SK-N-SH (cell line): ENCODE measurements at regions not wholly inside any gene's neighbourhood (a gene's known extent, or its start where the extent isn't known, plus 50 kb on each side); places are given as distances from the start of the nearest gene placed in this dataset.

Source experiments
- CTCF ChIA-PET: fragments of 300-600, 350-600 bp; formaldehyde crosslinking; extraction: SDS; loops from one replicate; lab custom pipeline; 2021; lab: Yijun Ruan, JAX
- POLR2A ChIA-PET: fragments of 350-600 bp; sonication (Branson Sonifier 250); formaldehyde crosslinking; extraction: SDS; loops from one replicate; lab custom pipeline; 2020; ENCODE audit warnings: antibody characterized with exemption, inconsistent platforms; lab: Yijun Ruan, JAX
- DNase-seq: peaks from one replicate; pipeline ENCODE4 v3.0.0; 2012
- H2AFZ ChIP-seq: fragments of 200-600 bp; sonication (generic); 2 replicates; pipeline ENCODE4 v1.8.1; 2016; ENCODE audit warnings: antibody characterized with exemption, mild to moderate bottlenecking, low read depth
- H3F3A ChIP-seq: fragments of 200-600 bp; sonication (generic); replicated peaks from 2 replicates; pipeline ENCODE3; 2016; ENCODE audit warnings: antibody characterized with exemption, mild to moderate bottlenecking; ENCODE audit not compliant: insufficient read depth
- H3K27ac ChIP-seq, 2 experiments: fragments of 200-500 bp in 1 of 2; fragments of 200-600 bp in 1 of 2; sonication (Bioruptor generic) in 1 of 2; sonication (generic), shearing (Covaris generic) in 1 of 2; 2 replicates each; pipeline versions ENCODE4 v1.5.1 to v1.6.1; 2014 to 2016; ENCODE audit warnings: low read depth in 2 of 2, inconsistent platforms in 1 of 2, low read length in 1 of 2, mild to moderate bottlenecking in 1 of 2, mixed read lengths in 1 of 2
- H3K27me3 ChIP-seq: fragments of 200-600 bp; sonication (generic), shearing (Covaris generic); 2 replicates; pipeline ENCODE4 v1.6.1; 2016; ENCODE audit warnings: mixed run types; ENCODE audit not compliant: insufficient read depth
- H3K36me3 ChIP-seq, 2 experiments: fragments of 200-500 bp in 1 of 2; fragments of 200-600 bp in 1 of 2; sonication (Bioruptor generic) in 1 of 2; sonication (generic) in 1 of 2; replicated peaks in 1 of 2; 2 replicates each; pipeline versions ENCODE3 to v1.5.1; 2014 to 2016; ENCODE audit warnings: low read length in 1 of 2, mild to moderate bottlenecking in 1 of 2; ENCODE audit not compliant: insufficient read depth in 2 of 2, control insufficient read depth in 1 of 2
- H3K4me1 ChIP-seq, 2 experiments: fragments of 200-500 bp in 1 of 2; fragments of 200-600 bp in 1 of 2; sonication (Bioruptor generic) in 1 of 2; sonication (generic), shearing (Covaris generic) in 1 of 2; 2 replicates each; pipeline versions ENCODE4 v1.5.1 to v1.6.1; 2014 to 2016; ENCODE audit warnings: low read depth in 1 of 2, low read length in 1 of 2, mixed run types in 1 of 2; ENCODE audit not compliant: insufficient read depth in 2 of 2, control insufficient read depth in 1 of 2
- H3K4me2 ChIP-seq: fragments of 200-600 bp; sonication (generic), shearing (Covaris generic); 2 replicates; pipeline ENCODE4 v1.6.1; 2017; ENCODE audit warnings: mixed run types
- H3K4me3 ChIP-seq, 2 experiments: fragments of 200-500 bp in 1 of 2; fragments of 200-600 bp in 1 of 2; sonication (Bioruptor generic) in 1 of 2; sonication (generic), shearing (Covaris generic) in 1 of 2; 2 replicates each; pipeline versions ENCODE4 v1.5.1 to v1.8.1; 2014 to 2016; ENCODE audit warnings: low read depth in 2 of 2, inconsistent platforms in 1 of 2, low read length in 1 of 2, mild to moderate bottlenecking in 1 of 2, mixed read lengths in 1 of 2, moderate library complexity in 1 of 2
- H3K79me2 ChIP-seq: fragments of 200-600 bp; sonication (generic); 2 replicates; pipeline ENCODE4 v1.8.1; 2017; ENCODE audit warnings: mild to moderate bottlenecking; ENCODE audit not compliant: insufficient read depth
- H3K9ac ChIP-seq: fragments of 200-600 bp; sonication (generic); 2 replicates; pipeline ENCODE4 v1.6.1; 2017; ENCODE audit warnings: mixed run types
- H3K9me2 ChIP-seq: fragments of 200-600 bp; sonication (generic); 2 replicates; pipeline ENCODE4 v1.6.1; 2017; ENCODE audit warnings: mixed run types
- H3K9me3 ChIP-seq: fragments of 200-600 bp; sonication (generic); 2 replicates; pipeline ENCODE4 v1.6.1; 2017; ENCODE audit warnings: mixed run types, mild to moderate bottlenecking, moderate library complexity
- H4K20me1 ChIP-seq: fragments of 200-600 bp; sonication (generic); 2 replicates; pipeline ENCODE4 v1.6.1; 2017; ENCODE audit warnings: mild to moderate bottlenecking, mixed run types; ENCODE audit not compliant: insufficient read depth
- CHD2 ChIP-seq: fragments of 150-350 bp; IDR thresholded peaks from 2 replicates; pipeline ENCODE4 v1.6.1; 2018; ENCODE audit warnings: low read length; ENCODE audit not compliant: partially characterized antibody
- ELF1 ChIP-seq: IDR thresholded peaks from 2 replicates; pipeline ENCODE4 v1.4.0; 2012
- FOSL2 ChIP-seq: IDR thresholded peaks from 2 replicates; pipeline ENCODE4 v1.4.0; 2012; ENCODE audit warnings: low read depth, mild to moderate bottlenecking, moderate library complexity, borderline replicate concordance
- FOXJ3 ChIP-seq: sonication (generic); formaldehyde crosslinking; IDR thresholded peaks from 2 replicates; pipeline ENCODE4 v1.5.1; 2020; ENCODE audit warnings: mild to moderate bottlenecking, missing genetic modification reagents
- FOXM1 ChIP-seq: IDR thresholded peaks from 2 replicates; pipeline ENCODE4 v1.4.0; 2012; ENCODE audit warnings: low read depth, mild to moderate bottlenecking
- GATA2 ChIP-seq: sonication (generic); formaldehyde crosslinking; IDR thresholded peaks from 2 replicates; pipeline ENCODE4 v1.5.0; 2020; ENCODE audit warnings: mild to moderate bottlenecking, missing genetic modification reagents
- IRF3 ChIP-seq: fragments of 150-350 bp; IDR thresholded peaks from 2 replicates; pipeline ENCODE4 v1.6.1; 2016; ENCODE audit warnings: mild to moderate bottlenecking, low read depth, low read length
- MEF2A ChIP-seq: IDR thresholded peaks from 2 replicates; pipeline ENCODE4 v1.4.0; 2012; ENCODE audit warnings: low read depth, borderline replicate concordance
- MXI1 ChIP-seq: IDR thresholded peaks from 2 replicates; pipeline ENCODE4 v1.6.1; 2012; ENCODE audit warnings: mild to moderate bottlenecking, low read depth, low read length, improper control_type of control experiment
- NRF1 ChIP-seq: IDR thresholded peaks from 2 replicates; pipeline ENCODE4 v1.6.1; 2012; ENCODE audit warnings: low read depth, mild to moderate bottlenecking, low read length
- RFX5 ChIP-seq: IDR thresholded peaks from 2 replicates; pipeline ENCODE4 v1.6.1; 2012; ENCODE audit warnings: mild to moderate bottlenecking, improper control_type of control experiment, low read length
- SIN3A ChIP-seq: IDR thresholded peaks from 2 replicates; pipeline ENCODE4 v1.6.1; 2012; ENCODE audit warnings: low read depth, mild to moderate bottlenecking, low read length, moderate library complexity, borderline replicate concordance
- TCF12 ChIP-seq: IDR thresholded peaks from 2 replicates; pipeline ENCODE4 v1.4.0; 2012
- WGBS: methylation state at CpG from one replicate; pipeline ENCODE4 v1.1.6; 2017; ENCODE audit warnings: low lambda C conversion rate; 5-methylcytosine and 5-hydroxymethylcytosine counted together
- TF ChIP-seq, protein P1 (sequence below): IDR thresholded peaks from 2 replicates; pipeline ENCODE4 v1.4.0; 2012; ENCODE audit warnings: low read depth, borderline replicate concordance
- TF ChIP-seq, protein P2 (sequence below): fragments of 200-600 bp; sonication (generic); IDR thresholded peaks from 2 replicates; pipeline ENCODE4 v1.6.1; 2017; ENCODE audit warnings: antibody characterized with exemption, mild to moderate bottlenecking, moderate library complexity

DNA sequence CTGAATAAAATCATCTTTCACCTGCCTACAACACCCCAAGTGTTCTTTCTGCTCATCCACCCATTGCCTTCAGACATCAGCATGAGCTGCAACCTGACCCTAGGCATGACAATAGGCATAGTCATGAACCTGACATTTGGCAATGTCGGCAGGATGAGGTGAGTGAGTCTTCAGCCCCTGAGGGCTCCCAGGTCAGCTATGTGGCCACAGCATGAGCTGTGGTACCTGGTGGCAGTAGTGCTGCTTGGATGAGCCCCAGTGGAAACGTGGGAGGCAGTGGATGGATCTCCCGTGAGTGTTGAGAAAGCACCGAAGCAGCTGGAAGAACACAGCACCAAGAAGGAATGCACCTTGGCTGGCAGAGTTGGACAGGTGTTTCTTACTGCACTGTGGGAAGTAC is 334.8 kb upstream of the FAR2 start (continued):
- TF ChIP-seq, protein P1, sequence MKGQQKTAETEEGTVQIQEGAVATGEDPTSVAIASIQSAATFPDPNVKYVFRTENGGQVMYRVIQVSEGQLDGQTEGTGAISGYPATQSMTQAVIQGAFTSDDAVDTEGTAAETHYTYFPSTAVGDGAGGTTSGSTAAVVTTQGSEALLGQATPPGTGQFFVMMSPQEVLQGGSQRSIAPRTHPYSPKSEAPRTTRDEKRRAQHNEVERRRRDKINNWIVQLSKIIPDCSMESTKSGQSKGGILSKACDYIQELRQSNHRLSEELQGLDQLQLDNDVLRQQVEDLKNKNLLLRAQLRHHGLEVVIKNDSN: no peak
- TF ChIP-seq FOXM1 (no peak), FOXJ3 (CRISPR knock-in tag) (no peak), FOSL2 (no peak)

DNA sequence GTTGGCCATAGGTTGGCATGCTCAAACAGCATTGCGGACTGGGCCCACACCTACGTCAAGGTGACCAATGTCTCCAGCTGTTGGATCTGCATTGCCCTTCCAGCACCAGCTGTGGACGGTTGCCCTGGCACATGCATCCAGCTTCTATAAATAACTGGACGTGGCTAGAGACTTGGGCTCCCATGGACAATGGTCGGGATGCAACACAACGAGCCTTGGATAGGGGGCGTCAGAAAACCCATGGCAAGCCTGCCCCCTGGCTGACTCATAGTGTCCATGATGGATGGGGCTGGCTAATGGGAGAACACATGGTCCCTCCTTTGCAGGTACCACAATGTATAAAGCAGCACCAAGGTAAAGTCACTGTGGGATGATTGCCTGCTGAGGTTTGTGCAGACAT is 331.6 kb upstream of the FAR2 start:
- H3K9ac ChIP-seq: no peak overlapping the region
- DNase-seq: no peak
- ChIA-PET CTCF (no interaction called here), POLR2A (no interaction called here)
- no peaks in the 10 kb centered on the region for H3K9me2 ChIP-seq
- H3K27ac ChIP-seq: no peak overlapping the region
- H3K4me1 ChIP-seq: no peaks in the 10 kb centered on the region
- H3K36me3 ChIP-seq: no peaks in the 10 kb centered on the region
- H3K27me3 ChIP-seq: no peaks in the 10 kb centered on the region
- H3K4me2 ChIP-seq: no peak overlapping the region
- TF ChIP-seq RFX5 (no peak), TCF12 (no peak), MEF2A (no peak), CHD2 (no peak), GATA2 (CRISPR knock-in tag) (no peak), NRF1 (no peak), MXI1 (no peak), IRF3 (no peak), ELF1 (no peak), SIN3A (no peak)
- TF ChIP-seq, protein P1: no peak
- TF ChIP-seq, protein P2, sequence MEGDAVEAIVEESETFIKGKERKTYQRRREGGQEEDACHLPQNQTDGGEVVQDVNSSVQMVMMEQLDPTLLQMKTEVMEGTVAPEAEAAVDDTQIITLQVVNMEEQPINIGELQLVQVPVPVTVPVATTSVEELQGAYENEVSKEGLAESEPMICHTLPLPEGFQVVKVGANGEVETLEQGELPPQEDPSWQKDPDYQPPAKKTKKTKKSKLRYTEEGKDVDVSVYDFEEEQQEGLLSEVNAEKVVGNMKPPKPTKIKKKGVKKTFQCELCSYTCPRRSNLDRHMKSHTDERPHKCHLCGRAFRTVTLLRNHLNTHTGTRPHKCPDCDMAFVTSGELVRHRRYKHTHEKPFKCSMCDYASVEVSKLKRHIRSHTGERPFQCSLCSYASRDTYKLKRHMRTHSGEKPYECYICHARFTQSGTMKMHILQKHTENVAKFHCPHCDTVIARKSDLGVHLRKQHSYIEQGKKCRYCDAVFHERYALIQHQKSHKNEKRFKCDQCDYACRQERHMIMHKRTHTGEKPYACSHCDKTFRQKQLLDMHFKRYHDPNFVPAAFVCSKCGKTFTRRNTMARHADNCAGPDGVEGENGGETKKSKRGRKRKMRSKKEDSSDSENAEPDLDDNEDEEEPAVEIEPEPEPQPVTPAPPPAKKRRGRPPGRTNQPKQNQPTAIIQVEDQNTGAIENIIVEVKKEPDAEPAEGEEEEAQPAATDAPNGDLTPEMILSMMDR: no peak
- no peaks in the 10 kb centered on the region for H3K79me2 ChIP-seq
- no peak overlapping the region for H3K4me3 ChIP-seq
- no peaks in the 10 kb centered on the region for H3K9me3 ChIP-seq
- no peaks in the 10 kb centered on the region for H3F3A ChIP-seq
- no peak overlapping the region for H2AFZ ChIP-seq
- no peaks in the 10 kb centered on the region for H4K20me1 ChIP-seq
- WGBS: 73% methylated on average over 6 of the region's 7 CpGs
